GM21717 (cell line): ENCODE measurements at regions not wholly inside any gene's neighbourhood (a gene's known extent, or its start where the extent isn't known, plus 50 kb on each side); places are given as distances from the start of the nearest gene placed in this dataset.

Experiments used
- ATAC-seq: cut with Tn5 transposase; IDR thresholded peaks from one replicate; pipeline ENCODE4 v1.9.1; 2021; ENCODE audit warnings: mild to moderate bottlenecking, moderate library complexity; ENCODE audit not compliant: unreplicated experiment

DNA sequence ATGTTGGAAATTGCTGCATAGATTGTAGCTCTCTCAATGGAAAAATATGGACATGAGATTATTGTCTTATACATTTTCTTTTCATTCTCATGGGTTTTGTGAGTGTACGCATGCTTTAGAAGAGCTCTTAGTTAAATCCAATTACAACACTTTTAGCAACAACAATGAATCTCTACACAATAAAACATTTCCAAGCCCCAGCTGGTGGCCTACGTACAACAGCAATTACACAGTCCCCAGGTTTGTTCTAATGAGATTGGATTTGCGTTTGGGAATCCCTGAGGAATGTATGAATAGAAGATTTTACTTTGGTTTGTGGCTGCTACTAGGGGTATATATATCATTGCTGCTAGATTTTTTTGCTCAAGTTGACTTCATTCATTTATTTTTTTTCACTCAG lies 98.6 kb downstream of the FHDC1 start:
- no peak for ATAC-seq

DNA sequence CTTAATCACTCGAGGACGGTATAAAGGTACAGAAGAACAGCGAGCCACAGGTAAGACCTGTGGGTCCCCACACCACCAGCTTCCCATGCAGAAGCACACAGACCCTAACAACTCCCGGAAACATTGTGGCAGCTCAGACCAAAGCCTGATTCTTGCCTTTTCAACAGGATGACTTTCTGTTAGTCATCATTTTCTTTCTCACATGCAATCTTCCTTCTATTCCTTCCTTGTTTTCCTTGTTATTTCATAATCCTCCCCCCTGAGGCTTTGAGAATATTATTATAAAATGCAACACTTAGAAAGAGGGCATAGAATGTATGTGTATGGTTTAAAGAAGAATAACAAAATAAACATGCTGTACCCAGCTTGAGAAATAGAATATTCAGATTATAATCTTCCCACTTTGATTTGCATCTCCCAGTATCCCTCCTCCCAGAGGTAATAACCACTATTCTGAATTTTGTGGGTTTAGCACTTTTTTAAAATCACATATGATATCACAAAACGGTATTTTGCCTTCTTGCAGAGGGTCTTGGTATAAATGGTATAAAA lies 100.9 kb downstream of the FHDC1 start:
- ATAC-seq = no peak

DNA sequence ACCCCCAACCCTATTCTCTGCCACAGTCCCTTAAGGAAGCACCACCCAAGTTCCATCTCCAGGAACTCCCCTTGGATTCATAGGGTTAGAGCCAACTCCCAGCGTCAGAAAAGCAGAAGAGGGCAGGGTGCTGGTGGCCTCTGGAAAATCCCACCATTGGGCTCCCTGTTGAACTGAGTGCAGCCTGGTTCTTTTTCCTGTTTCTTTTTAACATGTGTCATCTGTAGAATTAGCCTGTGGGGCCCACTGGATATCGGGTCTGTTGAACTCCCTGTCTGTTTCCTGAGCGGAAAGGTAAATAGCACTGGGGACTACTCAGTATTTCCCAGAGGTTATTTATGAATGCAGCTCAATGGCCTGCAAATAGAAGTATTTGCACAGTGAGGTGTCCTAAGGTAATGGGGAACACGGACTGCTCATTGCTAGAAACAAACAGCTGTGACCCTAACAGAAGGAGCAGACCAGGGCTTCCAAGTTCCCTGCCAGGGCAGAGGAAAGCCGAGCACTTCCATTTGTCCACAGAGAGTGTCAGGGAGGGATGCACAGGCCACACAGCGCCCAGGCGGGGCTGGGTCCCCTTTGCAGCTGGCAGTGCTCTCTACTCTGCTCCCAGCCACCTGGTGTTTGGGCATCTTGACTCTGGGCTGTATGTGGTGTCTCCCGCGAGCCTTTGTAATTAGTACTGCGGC lies 102.6 kb downstream of the FHDC1 start:
- ATAC-seq = no peak

DNA sequence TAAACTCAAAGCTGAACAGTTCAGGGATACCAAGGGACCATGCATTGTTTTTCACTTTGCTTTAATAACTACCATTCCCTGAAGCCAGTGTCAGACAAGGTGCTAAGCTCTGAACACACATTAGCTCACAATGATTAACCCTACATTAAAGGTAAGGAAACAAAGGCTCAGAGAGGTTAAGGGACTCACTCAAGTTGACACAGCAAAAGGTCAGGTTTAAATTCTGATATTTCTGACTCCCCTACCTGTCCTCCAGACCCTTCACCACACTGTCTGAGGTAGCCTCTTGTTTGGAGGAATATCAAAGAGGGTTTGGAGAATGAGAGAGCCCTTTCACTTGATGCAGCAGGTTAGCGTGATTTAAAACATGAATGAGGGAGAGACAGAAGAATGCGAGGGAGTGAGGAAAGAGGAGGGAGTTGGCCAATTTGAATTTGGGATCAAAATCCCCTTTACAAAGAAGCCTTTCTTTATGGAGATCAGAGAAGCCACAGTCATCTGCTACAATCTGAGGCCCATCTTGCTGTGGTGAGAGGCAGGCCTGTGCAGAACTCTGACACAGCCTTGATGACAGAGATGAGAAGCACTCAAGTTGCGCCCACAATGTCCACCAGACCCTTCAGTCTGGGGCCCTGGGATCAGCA lies 103.5 kb downstream of the FHDC1 start:
- no peak for ATAC-seq

DNA sequence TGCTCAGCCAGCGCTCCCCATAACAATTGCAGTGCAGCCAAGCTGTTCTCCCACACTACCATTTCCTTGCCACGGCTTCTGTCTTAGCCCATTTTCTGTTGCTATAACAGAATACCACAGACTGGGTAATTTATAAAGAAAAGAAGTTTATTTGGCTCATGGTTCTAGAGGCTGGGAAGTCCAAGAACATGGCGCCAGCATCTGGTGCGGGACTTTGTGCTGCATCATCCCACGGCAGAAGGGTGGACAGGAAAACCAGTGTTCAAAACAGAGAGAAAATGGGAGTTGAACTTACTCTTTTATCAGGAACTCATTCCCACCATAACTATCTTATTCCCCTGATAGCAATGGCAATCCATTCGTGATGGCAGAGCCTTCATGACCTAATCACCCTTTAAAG lies 104.6 kb downstream of the FHDC1 start:
- no peak for ATAC-seq

DNA sequence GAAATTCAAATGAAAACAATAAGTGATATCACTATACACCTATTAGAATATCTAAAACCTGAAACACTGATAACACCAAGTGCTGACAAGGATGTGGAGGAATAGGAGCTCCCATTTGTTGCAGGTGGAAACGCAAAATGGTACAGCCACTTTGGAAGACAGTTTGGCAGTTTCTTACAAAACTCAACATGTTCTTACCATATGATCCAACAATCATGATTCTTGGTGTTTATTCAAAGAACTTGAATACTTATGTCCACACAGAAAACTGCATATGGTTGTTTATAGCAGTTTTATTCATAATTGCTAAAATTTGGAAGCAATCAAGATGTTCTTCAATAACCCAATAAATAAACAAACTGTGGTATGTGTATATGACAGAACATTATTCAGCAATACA lies 107.9 kb downstream of the FHDC1 start:
- no peak for ATAC-seq

DNA sequence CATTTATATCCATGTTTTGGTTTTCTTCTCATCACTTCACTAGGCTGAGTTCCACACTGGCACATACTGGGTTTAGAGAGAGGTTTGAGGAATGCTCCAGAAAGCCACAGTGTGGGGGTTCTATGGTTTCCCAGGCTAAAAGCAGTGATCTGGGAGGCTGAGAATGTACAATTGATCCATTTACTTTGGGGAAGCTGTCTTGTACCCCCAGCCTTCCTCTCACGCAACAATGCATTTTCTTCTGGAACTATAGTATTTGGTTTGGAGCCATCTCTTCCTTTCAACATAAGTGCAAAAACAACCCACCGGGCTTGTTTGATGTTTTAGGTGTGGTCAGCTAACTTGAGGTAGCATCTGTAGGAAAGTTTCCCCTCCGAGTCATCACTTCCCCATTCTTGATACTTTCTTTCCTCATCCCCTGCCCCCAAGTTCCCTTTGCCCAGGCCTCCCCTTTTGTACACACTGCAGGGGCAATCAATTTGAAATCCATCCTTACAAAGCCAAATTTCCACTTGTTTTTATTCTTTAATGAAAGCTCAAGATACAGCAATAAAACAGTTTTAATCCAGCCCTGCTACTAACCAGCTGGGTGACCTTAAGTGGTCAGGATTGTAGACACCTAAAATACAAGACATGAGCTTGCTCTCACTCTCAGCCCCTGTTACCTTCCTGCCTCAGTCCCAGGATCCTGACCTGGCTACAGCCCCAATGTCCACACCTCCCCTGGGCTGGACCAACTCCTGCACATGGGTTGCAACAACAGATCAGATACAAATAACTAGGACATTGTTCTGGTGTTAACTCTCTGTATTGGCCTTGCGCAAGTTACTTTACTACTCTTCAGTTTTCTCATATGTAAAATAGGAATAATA lies 109.2 kb downstream of the FHDC1 start:
- no peak for ATAC-seq

DNA sequence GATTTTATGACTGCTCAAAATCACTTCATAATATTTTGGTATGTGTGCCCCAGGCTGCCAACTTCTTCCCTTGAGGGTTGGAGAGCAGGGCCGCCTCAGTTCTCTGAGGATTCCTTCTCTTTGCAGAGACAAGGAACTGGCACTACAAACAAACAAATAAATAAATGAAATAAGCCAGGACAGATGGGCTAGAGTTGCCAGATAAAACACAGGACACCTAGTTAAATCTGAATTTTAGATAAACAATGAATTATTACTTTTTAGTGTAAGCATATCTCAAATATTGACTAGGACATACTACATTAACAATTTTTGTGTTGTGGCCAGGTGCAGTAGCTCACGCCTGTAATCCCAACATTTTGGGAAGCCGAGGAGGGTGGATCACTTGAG lies 122.5 kb downstream of the FHDC1 start:
- no peak for ATAC-seq

DNA sequence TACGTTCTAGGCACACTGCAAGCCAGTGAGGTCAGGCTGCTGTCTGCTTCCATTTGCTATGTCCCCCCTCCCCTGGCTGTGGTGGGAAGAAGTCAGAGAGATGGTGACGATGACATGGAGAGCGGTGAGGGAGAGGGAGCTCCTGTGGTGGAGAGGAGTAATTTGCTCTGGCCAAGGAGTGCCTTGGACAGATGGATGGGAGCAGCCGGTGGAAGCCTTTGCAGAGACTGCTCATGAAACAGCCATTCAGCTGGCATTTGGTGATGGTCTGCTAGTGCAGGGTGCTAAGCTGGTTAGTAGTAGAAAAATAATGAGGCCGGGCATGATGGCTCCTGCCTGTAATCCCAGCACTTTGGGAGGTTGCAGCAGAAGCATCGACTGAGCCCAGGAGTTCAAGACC lies 124.1 kb downstream of the FHDC1 start:
- ATAC-seq = no peak

DNA sequence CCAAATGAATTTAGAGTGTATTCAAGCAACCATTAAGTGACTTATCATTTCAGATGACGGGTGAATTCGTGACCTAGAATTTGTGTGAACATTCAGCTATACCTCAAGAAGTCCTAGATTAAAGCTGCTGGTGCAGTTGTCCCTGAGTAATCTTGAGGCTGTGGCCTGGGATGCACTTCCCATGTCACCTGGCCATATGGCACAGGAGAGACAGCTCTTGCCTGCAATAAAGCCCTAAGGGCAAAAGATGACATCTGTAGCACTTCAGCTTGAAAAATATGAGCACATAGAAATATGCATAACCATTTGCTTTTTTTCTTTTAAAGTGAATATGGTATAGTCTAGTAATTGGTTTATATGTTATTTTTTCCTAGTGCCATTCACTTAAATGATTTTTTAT lies 125.8 kb downstream of the FHDC1 start:
- ATAC-seq = no peak

DNA sequence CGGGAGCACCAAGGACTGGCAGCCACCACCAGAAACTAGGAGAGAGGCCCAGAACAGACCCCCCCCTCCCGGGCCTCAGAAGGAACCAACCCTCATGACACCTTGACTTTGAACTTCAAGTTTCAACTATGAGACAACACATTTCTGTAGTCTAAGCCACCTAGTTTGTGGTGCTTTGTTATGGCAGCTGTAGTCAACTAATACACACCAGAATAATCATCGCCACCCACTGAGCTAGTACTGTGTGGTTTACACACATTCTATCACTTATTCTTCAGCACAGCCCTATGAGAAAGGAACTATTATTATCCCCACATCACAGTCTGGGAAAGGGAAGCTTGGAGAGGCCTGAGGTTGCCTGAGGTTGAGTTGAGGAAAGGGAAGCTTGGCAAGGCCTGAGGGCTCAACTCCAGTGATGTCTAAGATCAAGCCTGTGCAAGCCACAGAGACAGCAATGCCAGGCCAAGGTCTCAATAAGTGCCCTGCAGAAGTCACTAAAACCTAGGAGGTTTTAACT lies 126.6 kb downstream of the FHDC1 start:
- no peak for ATAC-seq

DNA sequence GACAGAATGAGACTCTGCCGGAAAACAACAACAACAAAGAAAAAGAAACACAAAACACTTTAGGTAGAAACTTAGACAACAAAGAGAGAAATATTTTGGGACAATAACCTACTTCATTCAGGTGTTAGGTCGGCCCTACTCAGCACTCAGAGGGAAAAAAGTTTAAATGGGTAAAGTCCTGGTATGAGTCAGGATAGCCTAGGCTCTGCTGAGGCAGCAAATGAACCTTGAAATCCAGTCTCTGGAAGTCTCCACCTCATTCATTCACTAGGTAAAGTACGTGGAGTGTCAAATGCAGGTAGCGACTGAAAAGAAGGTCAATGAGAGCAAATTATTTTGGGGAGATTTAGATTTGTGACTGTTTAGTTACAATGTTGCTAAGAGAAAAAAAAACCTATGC lies 127.4 kb downstream of the FHDC1 start:
- no peak for ATAC-seq

DNA sequence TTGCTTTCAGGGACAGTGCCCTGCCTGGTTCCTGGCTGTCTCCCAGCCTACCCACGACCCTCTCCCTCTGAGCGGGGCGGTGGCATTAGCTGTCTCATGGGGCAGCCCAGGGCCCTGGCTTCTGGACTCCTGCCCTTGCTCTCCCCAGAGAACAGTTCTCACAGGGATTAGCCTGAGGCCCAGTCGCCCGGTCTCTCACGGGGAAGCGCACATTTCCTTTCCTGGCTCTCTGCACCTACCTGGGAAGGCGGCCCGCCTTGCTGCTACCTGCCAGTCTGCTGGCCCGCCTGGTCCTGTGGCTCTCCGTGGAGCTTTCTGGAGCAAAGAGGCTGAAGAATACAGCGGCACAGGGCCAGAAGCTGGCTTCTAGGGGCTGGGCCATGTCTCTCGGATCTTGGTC lies 128.4 kb downstream of the FHDC1 start:
- no peak for ATAC-seq

DNA sequence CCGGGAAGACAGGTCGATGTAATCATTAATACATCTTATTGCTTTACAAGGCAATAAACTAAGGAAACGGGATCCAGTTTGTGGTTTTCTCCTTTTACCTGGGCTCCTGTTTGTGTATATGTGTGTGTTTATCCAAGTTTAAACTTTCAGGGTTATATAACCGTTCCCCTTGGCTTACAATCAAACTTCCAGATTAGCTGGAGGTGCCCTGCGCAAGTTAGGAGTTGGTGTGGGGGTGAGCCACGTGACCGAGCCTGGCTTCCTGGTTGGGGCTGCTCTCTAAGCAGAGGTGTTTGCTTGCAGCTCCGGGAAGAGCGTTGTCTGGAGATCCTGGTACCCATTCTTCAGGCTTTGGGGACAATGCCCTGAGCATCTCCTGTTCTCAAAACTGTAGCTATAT lies 129.2 kb downstream of the FHDC1 start:
- no peak for ATAC-seq

DNA sequence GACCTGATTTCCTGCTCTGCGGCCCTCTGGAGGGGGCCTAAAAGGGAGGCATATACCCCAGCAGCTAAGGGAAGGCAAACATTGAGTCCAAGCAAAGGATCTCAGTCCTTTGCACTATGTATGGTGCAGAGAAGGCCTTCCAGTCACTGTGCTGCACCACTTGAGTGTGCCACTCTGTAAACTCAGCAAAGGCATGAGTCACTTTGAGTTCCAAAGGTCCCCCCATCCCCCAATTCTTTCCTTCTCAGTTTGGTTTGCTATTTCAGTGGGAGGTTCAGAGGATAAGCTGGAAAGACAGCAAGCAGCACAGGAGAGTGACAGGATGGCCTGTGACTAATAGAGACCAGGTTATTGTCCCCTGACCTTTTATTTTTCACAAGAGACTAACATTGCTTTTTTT lies 131.3 kb downstream of the FHDC1 start:
- no peak for ATAC-seq

DNA sequence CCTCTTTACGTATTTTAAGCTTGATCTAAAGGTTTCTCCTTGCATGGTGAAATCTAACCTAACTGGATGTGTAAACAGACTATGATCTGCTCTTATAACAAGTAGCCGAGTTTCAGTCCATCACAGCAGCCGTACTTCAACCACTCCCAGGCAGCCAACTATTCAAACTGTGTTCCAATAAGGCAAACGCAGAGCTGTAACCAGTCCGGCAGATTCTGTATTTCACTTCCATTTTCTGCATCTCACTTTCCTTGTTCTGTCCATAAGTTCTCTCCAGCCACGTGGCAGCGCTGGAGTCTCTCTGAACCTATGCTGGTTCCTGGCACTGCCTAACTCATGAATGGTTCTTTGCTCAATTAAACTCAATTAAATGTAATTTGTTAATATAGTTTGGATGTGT lies 132.6 kb downstream of the FHDC1 start:
- no peak for ATAC-seq

DNA sequence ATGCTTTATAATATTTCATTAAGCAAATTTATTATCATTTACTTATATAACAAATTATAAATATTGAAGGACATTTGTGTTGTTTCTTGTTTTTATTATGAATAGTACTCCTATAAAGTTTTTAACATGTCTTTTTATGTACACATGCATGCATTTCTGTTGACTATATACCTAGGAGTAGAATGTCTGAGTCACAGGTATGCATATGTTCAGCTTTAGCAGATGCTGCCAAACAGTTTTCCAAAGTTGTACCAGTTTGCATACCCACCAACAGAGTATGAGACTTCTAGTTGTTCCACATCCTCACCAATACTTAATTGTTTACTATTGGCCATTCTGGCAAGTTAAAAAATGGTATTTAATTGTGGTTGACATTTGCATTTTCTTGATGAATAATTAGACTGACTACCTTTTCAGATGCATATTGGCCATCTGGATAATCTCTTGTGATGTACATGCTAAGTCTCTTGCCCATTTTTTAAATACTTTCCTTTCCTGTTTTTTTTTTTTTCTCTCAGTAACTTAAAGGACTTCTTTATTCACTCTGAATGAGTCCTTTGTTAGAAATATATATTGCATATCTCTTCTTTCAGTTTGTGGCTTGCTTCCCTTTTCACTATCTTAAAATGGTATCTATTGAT lies 132.2 kb upstream of the TRIM2 start:
- no peak for ATAC-seq

DNA sequence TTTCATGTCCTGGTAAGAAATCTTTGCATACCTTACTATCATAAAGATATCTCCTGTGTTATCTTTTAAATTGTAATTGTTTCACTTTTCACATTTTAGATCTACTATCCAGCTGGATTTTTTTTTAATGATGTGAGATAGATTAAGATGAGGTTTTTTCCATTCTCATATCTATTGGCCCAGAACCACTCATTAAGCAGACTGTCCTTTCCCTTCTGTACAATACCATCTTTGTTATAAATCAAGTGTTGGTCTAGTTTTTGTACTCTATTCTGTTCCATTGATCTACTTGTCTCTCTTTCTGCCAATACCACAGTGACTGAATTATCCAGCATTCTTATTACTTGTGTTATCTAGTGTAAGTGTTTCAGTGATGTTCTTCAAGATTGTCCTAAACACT lies 131.6 kb upstream of the TRIM2 start:
- ATAC-seq = no peak

DNA sequence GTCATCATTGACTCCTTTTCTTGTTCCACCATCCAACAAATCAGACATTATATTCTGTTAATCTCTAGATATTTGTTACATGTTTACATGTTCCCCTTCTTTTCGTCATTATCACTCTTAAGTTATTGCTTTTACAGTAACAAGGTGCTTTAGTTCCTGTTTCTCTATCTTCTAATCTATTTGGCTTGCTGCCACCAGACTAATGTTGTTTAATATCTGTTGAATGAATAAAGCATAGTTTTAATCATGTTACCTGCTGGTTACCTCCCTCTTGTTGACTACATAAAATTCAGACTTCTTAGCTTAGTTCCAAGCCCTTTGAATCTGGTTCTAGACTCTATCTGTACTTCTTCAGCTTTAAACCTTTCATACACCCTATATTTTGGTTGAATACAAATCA lies 129.8 kb upstream of the TRIM2 start:
- no peak for ATAC-seq

DNA sequence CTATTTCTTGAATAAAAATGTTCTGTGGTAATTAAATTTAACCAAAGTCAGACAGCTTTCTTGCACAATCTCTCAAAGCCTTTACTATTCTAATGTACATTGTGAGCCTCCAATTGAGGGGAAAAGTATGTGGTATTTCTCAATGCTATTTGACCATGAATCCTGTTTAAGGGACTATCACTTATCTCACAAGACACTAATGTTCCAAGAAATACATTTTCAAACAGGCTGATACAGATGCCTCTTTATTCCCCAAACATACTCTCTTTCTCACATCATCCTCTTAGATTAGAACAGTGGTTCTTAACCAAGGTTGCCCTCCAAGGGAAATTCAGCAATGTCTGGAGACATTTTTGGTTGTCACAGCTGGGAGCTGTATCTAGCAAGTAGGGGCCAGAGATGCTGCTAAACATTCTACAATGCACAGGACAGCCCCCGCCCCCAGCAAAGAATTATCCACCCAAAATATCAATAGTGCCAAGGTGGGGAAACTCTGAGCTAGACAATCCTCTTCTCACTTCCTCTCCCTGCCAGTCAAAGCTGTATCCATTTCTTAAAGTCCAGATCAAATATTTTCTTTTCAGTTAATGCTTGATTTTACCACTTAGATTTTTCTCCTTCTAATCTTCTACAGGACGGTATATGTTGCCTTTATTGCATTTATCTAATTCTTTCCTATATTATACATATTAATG lies 129.2 kb upstream of the TRIM2 start:
- no peak for ATAC-seq
